GM12873 (cell line): ENCODE measurements at regions not wholly inside any gene's neighbourhood (a gene's known extent, or its start where the extent isn't known, plus 50 kb on each side); places are given as distances from the start of the nearest gene placed in this dataset.

Source experiments
- CTCF ChIP-seq: IDR thresholded peaks from 2 replicates; pipeline ENCODE4 v1.5.1; 2012; ENCODE audit warnings: low read depth, mild to moderate bottlenecking, moderate library complexity, low read length, control low read depth; ENCODE audit not compliant: insufficient read depth; ENCODE audit errors: missing control alignments

DNA sequence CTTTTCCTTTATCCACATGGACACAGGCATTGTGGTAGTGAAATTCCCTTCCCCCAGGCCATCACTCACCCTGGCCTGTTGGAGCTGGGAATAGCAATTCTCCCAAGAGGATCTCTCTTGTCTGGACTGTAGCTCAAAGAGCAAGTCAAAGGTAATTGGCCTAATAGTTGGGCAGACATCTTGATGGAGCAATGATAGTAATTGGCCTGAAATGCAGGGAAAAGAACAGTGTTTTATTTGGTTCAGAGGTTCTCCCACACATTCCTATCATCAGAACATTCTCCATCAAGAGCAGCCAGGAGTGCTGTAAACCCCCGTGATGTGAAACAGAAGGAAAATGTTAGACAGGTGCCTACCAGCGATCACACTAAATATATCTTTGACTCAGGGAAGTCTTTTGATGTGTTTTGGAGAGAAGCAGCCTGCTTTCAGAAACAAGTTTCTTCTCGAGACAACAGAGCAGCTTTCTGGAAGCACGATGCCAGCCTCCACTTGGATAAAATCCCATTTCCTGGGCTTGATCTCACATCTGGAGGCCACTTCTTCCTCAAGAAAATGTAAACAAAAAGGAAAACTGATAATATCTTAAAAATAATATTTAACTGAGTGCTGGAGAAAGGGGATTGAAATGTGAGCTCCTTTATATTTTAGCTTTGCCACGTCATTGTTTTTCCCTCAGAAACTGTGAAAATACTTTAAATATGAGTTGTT, 198.1 kb upstream of the WWC1 start:
- TF ChIP-seq CTCF: no peak

DNA sequence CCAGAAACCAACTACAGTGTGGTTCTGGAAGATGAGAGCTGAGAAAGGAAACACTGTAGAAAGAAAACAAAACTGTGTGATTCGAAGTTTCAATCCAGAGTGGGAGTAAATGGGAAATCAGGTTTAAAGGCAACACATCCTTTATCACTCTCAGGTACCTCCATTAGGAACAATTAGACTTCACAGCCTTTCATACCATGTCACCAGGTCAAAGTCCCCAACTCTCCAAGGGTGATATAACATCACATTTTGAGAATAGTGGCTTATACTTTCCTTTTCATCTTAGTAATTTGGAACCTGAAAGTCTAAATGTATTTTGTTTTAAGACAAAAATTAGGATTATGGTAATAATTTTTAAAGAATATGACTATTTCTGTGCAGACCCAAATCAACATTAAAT, 194.9 kb upstream of the WWC1 start:
- TF ChIP-seq CTCF: no peak

GRCh38 chr5:168097876-168098653, 193.4 kb upstream of the WWC1 start:
- no peak for TF ChIP-seq CTCF

GRCh38 chr5:168101352-168101751, 190.1 kb upstream of the WWC1 start:
- TF ChIP-seq CTCF: no peak

- no peak for TF ChIP-seq CTCF
These were observed 187.1 kb upstream of the WWC1 start for GRCh38 chr5:168104350-168104749.

DNA sequence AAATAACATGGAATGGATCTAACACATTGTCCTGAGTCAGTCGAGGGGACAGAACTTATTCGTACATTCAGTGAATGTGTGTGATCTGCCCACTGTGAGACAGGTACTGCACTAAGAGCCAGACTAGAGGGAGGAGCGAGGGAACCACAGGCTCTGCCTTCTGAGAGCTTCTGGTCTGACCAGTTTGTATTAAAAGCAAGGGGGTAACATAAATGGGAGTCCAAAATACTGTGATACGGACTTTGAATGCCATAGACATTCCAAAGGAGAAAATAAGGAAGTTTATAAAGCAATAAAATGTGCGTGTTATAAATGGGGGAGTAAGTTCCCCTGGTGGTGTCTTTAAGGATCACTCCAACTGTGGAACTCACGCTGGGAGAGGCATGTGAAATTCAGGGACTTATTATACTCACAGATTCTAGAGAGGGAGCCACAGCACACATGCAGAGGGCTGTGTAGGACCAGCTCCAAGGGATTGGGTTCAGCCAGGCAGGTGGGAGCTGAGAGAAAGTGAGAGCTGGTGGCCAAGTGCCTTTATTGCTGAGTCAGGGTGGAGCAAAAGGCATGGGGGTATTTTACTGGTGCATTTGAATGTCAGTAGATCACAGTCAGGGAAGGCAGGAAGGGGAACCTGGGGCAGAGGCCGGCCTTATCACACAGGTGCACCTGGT, 186.5 kb upstream of the WWC1 start:
- no peak for TF ChIP-seq CTCF
